ENCODE measurements at regions not wholly inside any gene's neighbourhood (a gene's known extent, or its start where the extent isn't known, plus 50 kb on each side); places are given as distances from the start of the nearest gene placed in this dataset.

DNA sequence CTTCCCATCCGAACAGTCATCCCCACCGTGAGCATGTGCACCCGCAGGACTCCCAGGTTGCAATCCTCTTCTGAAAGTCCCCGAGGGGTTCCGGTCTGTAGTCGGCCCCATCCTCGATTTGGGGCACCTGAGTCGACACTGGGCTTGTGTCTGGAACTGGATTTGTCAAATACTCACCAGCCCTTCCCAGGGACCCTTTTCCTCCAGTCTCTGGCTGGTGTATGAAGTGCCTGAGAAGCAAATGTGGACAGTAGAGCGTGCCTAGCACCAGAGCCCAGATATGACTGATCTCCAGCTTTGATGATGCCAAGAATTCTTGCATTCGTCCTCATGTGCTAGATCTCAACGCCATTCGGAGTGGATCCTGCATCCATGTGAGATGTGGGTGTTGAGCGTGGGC is 132.5 kb upstream of the ADARB2 start:
- no peaks in the 10 kb centered on the region for H3K79me2 ChIP-seq (ENCODE audit: insufficient read depth, low read depth, low read length)
- H3K4me1 ChIP-seq (ENCODE audit: insufficient read depth, low read length, poor library complexity, severe bottlenecking), result no peaks in the 10 kb centered on the region
- no peak for TF ChIP-seq EZH2phosphoT487 (IDR thresholded peaks at IDR 0.05; ENCODE audit: borderline replicate concordance, low read depth, low read length)
- TF ChIP-seq, protein P1, sequence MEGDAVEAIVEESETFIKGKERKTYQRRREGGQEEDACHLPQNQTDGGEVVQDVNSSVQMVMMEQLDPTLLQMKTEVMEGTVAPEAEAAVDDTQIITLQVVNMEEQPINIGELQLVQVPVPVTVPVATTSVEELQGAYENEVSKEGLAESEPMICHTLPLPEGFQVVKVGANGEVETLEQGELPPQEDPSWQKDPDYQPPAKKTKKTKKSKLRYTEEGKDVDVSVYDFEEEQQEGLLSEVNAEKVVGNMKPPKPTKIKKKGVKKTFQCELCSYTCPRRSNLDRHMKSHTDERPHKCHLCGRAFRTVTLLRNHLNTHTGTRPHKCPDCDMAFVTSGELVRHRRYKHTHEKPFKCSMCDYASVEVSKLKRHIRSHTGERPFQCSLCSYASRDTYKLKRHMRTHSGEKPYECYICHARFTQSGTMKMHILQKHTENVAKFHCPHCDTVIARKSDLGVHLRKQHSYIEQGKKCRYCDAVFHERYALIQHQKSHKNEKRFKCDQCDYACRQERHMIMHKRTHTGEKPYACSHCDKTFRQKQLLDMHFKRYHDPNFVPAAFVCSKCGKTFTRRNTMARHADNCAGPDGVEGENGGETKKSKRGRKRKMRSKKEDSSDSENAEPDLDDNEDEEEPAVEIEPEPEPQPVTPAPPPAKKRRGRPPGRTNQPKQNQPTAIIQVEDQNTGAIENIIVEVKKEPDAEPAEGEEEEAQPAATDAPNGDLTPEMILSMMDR (conservative IDR thresholded peaks at IDR 0.05; ENCODE audit: low read length), result no peak
- no peak overlapping the region for H3K27ac ChIP-seq (ENCODE audit: low read depth, low read length, poor library complexity, severe bottlenecking)
- no peaks in the 10 kb centered on the region for H3K9me2 ChIP-seq (ENCODE audit: insufficient read depth, low read length)
- BruUV-seq (replicated peaks), result no TSS peak
- ChIA-PET CTCF (ENCODE audit: unreplicated experiment) (no interaction called here), POLR2A (no interaction called here)
- no peak overlapping the region for H3K4me2 ChIP-seq (ENCODE audit: low read length)
- no peak overlapping the region for H2AFZ ChIP-seq (ENCODE audit: low read length)
- no peak overlapping the region for H3K4me3 ChIP-seq (ENCODE audit: low read depth, low read length, poor library complexity, severe bottlenecking)
- intact Hi-C loops (cut with micrococcal nuclease; ENCODE audit: unreplicated experiment), result no loop called here
- DNase-seq (ENCODE audit: low spot score), result no peak
- H3K36me3 ChIP-seq (ENCODE audit: insufficient read depth, low read length), result no peaks in the 10 kb centered on the region
- no peaks in the 10 kb centered on the region for H3K9me3 ChIP-seq (ENCODE audit: low read length)
- H4K20me1 ChIP-seq (ENCODE audit: insufficient read depth, low read length), result no peaks in the 10 kb centered on the region

DNA sequence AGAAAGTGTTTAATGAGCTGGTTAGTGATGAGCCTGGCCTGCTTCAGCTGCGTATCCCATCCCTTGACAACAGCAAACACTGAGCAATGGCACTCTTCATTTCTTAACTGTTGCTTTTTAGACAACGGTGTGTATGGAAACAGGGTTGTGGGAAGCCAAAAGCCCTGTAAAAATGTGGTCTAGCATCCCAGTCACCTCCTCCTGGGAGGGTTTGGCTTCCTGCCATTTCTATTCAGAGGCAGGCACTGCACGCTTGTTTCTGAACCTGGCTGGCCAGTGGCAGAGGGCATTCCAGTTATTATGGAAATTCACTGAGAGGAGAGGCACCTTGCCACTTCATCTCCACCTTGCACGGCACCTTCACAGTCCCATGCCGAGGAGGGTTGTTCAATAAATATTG is 123.0 kb upstream of the ADARB2 start:
- ChIA-PET CTCF (ENCODE audit: unreplicated experiment) (no interaction called here), POLR2A (no interaction called here)
- no peak for DNase-seq (ENCODE audit: low spot score)
- intact Hi-C loops (cut with micrococcal nuclease; ENCODE audit: unreplicated experiment), result no loop called here
- H3K79me2 ChIP-seq (ENCODE audit: insufficient read depth, low read depth, low read length), result no peaks in the 10 kb centered on the region
- H3K4me3 ChIP-seq (ENCODE audit: low read depth, low read length, poor library complexity, severe bottlenecking), result no peak overlapping the region
- no peak overlapping the region for H3K4me2 ChIP-seq (ENCODE audit: low read length)
- no peak overlapping the region for H3K27ac ChIP-seq (ENCODE audit: low read depth, low read length, poor library complexity, severe bottlenecking)
- no peaks in the 10 kb centered on the region for H4K20me1 ChIP-seq (ENCODE audit: insufficient read depth, low read length)
- TF ChIP-seq, protein P1 (conservative IDR thresholded peaks at IDR 0.05; ENCODE audit: low read length), result no peak
- no peak for TF ChIP-seq EZH2phosphoT487 (IDR thresholded peaks at IDR 0.05; ENCODE audit: borderline replicate concordance, low read depth, low read length)
- no peaks in the 10 kb centered on the region for H3K9me3 ChIP-seq (ENCODE audit: low read length)
- no peaks in the 10 kb centered on the region for H3K9me2 ChIP-seq (ENCODE audit: insufficient read depth, low read length)
- no peaks in the 10 kb centered on the region for H3K4me1 ChIP-seq (ENCODE audit: insufficient read depth, low read length, poor library complexity, severe bottlenecking)
- no peak overlapping the region for H2AFZ ChIP-seq (ENCODE audit: low read length)
- no peaks in the 10 kb centered on the region for H3K36me3 ChIP-seq (ENCODE audit: insufficient read depth, low read length)
- BruUV-seq (replicated peaks), result no TSS peak

DNA sequence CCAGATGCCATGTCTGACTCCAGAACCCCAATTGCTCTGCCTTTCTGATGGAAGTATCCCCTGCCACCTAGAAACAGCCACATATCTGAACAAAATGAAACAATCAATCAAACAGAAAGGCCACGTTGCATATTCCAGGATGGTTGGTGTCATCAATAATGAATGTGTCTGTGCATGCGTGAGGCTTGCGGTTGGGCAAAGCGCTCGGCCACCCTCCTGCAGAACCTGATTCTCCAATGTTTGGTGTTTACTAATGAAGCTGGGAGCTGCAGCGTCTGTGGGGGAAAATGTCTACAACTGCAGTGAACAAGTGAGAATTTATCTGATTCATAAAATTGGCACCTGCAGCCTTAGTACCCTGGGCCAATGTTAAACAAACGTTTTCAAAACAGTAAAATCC is 121.2 kb upstream of the ADARB2 start:
- intact Hi-C loops (cut with micrococcal nuclease; ENCODE audit: unreplicated experiment), result no loop called here
- CTCF ChIA-PET (ENCODE audit: unreplicated experiment), result no interaction called here
- H3K4me2 ChIP-seq (ENCODE audit: low read length), result no peak overlapping the region

More for the DNA sequence above, 121.2 kb upstream of the ADARB2 start:
- no peak for DNase-seq (ENCODE audit: low spot score)
- TF ChIP-seq EZH2phosphoT487 (IDR thresholded peaks at IDR 0.05; ENCODE audit: borderline replicate concordance, low read depth, low read length), result no peak
- TF ChIP-seq, protein P1 (conservative IDR thresholded peaks at IDR 0.05; ENCODE audit: low read length), result no peak
- H3K36me3 ChIP-seq (ENCODE audit: insufficient read depth, low read length), result no peaks in the 10 kb centered on the region
- H3K27ac ChIP-seq (ENCODE audit: low read depth, low read length, poor library complexity, severe bottlenecking), result no peak overlapping the region
- no peaks in the 10 kb centered on the region for H4K20me1 ChIP-seq (ENCODE audit: insufficient read depth, low read length)
- POLR2A ChIA-PET, result interaction anchor here (0.6 kb wide), 1 partner anchor 1754 kb away, joined by 4 read pairs; no protein-coding TSS in a partner anchor
- no peaks in the 10 kb centered on the region for H3K79me2 ChIP-seq (ENCODE audit: insufficient read depth, low read depth, low read length)
- BruUV-seq (replicated peaks), result no TSS peak
- H3K9me2 ChIP-seq (ENCODE audit: insufficient read depth, low read length), result no peaks in the 10 kb centered on the region
- H2AFZ ChIP-seq (ENCODE audit: low read length), result no peak overlapping the region
- no peaks in the 10 kb centered on the region for H3K4me1 ChIP-seq (ENCODE audit: insufficient read depth, low read length, poor library complexity, severe bottlenecking)
- H3K4me3 ChIP-seq (ENCODE audit: low read depth, low read length, poor library complexity, severe bottlenecking), result no peak overlapping the region
- no peaks in the 10 kb centered on the region for H3K9me3 ChIP-seq (ENCODE audit: low read length)
